ENCODE measurements at regions not wholly inside any gene's neighbourhood (a gene's known extent, or its start where the extent isn't known, plus 50 kb on each side); places are given as distances from the start of the nearest gene placed in this dataset.

GRCh38 chr16:65540901-65541300 lies 419.0 kb upstream of the CDH11 start:
- TF ChIP-seq CTCF (IDR thresholded peaks at IDR 0.05; ENCODE audit: insufficient read depth, low read length): no peak
- no peak overlapping the region for H3K4me3 ChIP-seq (ENCODE audit: low read depth, low read length)
- no peak for DNase-seq (ENCODE audit: low read depth)

- peak; percentile 84 for DNase-seq (ENCODE audit: low read depth)
- no peak overlapping the region for H3K4me3 ChIP-seq (ENCODE audit: low read depth, low read length)
- no peak for TF ChIP-seq CTCF (IDR thresholded peaks at IDR 0.05; ENCODE audit: insufficient read depth, low read length)
These were observed 417.1 kb upstream of the CDH11 start for GRCh38 chr16:65538976-65539375.

- no peak overlapping the region for H3K4me3 ChIP-seq (ENCODE audit: low read depth, low read length)
- TF ChIP-seq CTCF (IDR thresholded peaks at IDR 0.05; ENCODE audit: insufficient read depth, low read length): no peak
- DNase-seq (ENCODE audit: low read depth): no peak
These were observed 415.5 kb upstream of the CDH11 start for GRCh38 chr16:65537336-65537735.

GRCh38 chr16:65534121-65534528 lies 412.3 kb upstream of the CDH11 start:
- no peak for DNase-seq (ENCODE audit: low read depth)
- H3K4me3 ChIP-seq (ENCODE audit: low read depth, low read length): no peak overlapping the region
- TF ChIP-seq CTCF (IDR thresholded peaks at IDR 0.05; ENCODE audit: insufficient read depth, low read length): no peak

GRCh38 chr16:65532846-65533245 lies 411.0 kb upstream of the CDH11 start:
- DNase-seq (ENCODE audit: low read depth): no peak
- H3K4me3 ChIP-seq (ENCODE audit: low read depth, low read length): no peak overlapping the region
- TF ChIP-seq CTCF (IDR thresholded peaks at IDR 0.05; ENCODE audit: insufficient read depth, low read length): no peak

- no peak for DNase-seq (ENCODE audit: low read depth)
- TF ChIP-seq CTCF (IDR thresholded peaks at IDR 0.05; ENCODE audit: insufficient read depth, low read length): no peak
- peak overlapping the region; percentile 2 for H3K4me3 ChIP-seq (ENCODE audit: low read depth, low read length)
These were observed 410.4 kb upstream of the CDH11 start for GRCh38 chr16:65532258-65532657.

GRCh38 chr16:65531475-65531874 lies 409.6 kb upstream of the CDH11 start:
- no peak overlapping the region for H3K4me3 ChIP-seq (ENCODE audit: low read depth, low read length)
- no peak for TF ChIP-seq CTCF (IDR thresholded peaks at IDR 0.05; ENCODE audit: insufficient read depth, low read length)
- DNase-seq (ENCODE audit: low read depth): no peak

All from fibroblast of the aortic adventitia (primary cell).